GM12891 (cell line): ENCODE measurements at regions not wholly inside any gene's neighbourhood (a gene's known extent, or its start where the extent isn't known, plus 50 kb on each side); places are given as distances from the start of the nearest gene placed in this dataset.
A peak's percentile ranks its signal among the peaks of the same experiment; 100 is the strongest.
"Not testable (repeated sequence)": the region's sequence is repeated elsewhere in the genome, so short reads cannot be mapped to it uniquely, and the experiment has no call there.

ENCODE experiments used
- DNase-seq: peaks from one replicate; pipeline ENCODE4 v3.0.0; 2011; ENCODE audit warnings: low spot score; ENCODE audit not compliant: insufficient read length
- FAIRE-seq: peaks from 2 replicates; lab custom pipeline; 2011; peaks lifted over from hg19 to GRCh38; lab: Jason Lieb, UNC
- PAX5 ChIP-seq: IDR thresholded peaks from 2 replicates; pipeline ENCODE4 v1.6.1; 2011; ENCODE audit warnings: low read length, moderate library complexity, mild to moderate bottlenecking; ENCODE audit not compliant: insufficient read depth, severe bottlenecking
- POLR2A ChIP-seq: IDR thresholded peaks from 2 replicates; pipeline ENCODE4 v1.6.1; 2011; ENCODE audit warnings: low read depth, low read length, control low read depth
- POLR2AphosphoS5 ChIP-seq: IDR thresholded peaks from 2 replicates; pipeline ENCODE4 v1.6.1; 2011; ENCODE audit warnings: low read depth, low read length, control low read depth
- POU2F2 ChIP-seq: IDR thresholded peaks from 2 replicates; pipeline ENCODE4 v1.6.1; 2011; ENCODE audit warnings: low read depth, mild to moderate bottlenecking, control low read depth, low read length, moderate library complexity
- SPI1 ChIP-seq: IDR thresholded peaks from 2 replicates; pipeline ENCODE4 v1.6.1; 2011; ENCODE audit warnings: low read depth, low read length, control low read depth
- TAF1 ChIP-seq: IDR thresholded peaks from 2 replicates; pipeline ENCODE4 v1.6.1; 2011; ENCODE audit warnings: low read depth, low read length, control low read depth

- no peak for TF ChIP-seq PAX5
- TF ChIP-seq TAF1, result no peak
- TF ChIP-seq POLR2AphosphoS5, result no peak
- FAIRE-seq, result no peak
- DNase-seq, result no peak
These were observed 246.4 kb downstream of the SMARCA2 start for GRCh38 chr9:2261421-2262103.

DNA sequence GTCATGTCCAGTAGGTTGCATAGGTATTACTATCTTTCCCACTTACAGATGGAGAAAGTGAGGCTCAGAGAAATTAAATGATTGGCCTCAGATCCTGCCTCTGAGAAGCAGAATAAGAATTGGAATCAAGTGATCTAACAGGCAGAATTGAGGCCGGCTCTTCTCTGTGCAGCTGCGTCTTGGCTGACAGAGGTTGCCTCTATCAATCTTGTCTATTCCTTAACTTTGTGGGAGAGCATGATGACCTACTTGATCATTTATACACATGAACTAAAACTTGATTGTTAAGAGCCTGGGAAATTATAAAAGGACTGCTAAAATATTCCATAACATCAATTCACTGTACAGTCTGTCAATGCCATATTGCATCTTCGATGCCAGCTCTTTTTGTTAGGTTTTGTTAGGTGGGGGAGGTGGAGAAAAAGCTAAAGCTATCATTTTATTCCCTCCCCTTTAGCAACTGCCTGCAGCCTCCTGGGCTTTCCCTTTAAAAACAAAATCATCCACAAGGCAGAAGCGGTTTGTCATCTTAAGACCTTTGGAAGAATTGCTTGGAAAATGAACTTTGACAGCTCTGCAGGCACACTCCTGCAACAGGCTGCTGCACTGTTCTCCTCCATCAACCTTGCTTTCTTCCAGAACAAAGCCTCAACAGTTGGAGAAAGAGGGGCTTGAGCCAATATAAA, 247.4 kb downstream of the SMARCA2 start:
- no peak for DNase-seq
- no peak for TF ChIP-seq PAX5
- no peak for TF ChIP-seq TAF1
- TF ChIP-seq POLR2AphosphoS5, result no peak
- TF ChIP-seq POU2F2, result no peak
- TF ChIP-seq SPI1, result no peak
- no peak for TF ChIP-seq POLR2A
- FAIRE-seq, result no peak

DNA sequence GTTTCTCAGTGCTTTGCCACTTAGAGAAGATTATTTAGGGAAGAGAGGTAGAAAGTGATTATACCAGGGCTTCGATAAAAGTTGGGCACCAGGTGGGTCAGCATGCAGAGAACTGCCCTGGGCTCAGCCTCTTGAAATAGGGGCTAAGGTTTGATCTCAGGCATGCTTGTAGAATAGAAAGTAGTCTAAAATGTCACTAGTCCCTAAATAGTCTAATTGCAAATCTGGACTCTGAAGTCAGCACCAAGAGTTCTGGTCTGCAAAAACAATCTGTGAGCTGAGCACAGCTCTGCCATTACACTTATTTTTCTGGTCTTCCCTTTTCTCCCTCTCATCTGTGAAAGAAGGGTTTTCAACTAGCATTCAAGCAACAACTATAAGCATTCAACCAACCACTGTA, 248.0 kb downstream of the SMARCA2 start:
- DNase-seq, result no peak
- TF ChIP-seq TAF1 (no peak), POU2F2 (no peak), POLR2A (no peak)
- no peak for FAIRE-seq

DNA sequence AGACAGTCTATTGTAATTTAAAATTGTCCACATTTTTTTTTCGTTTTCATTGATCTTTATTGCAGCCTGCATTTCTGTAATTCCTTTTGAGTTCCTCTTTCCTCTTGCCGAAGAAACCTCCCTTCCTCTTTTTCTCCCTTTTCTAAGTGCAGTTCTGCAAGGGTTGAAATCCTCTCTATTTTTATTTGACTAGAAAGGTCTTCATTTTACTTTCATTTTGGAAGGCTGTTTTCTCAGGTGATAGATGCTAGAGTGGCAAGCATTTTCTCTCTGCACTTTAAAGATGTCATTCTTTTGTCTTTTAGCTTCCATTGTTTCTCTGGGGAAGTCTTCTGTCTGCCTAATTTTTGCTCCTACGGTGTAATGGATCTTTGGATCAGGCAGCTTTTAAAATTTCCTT, 248.5 kb downstream of the SMARCA2 start:
- FAIRE-seq, result no peak
- no peak for DNase-seq
- TF ChIP-seq TAF1 (no peak), POU2F2 (no peak)

DNA sequence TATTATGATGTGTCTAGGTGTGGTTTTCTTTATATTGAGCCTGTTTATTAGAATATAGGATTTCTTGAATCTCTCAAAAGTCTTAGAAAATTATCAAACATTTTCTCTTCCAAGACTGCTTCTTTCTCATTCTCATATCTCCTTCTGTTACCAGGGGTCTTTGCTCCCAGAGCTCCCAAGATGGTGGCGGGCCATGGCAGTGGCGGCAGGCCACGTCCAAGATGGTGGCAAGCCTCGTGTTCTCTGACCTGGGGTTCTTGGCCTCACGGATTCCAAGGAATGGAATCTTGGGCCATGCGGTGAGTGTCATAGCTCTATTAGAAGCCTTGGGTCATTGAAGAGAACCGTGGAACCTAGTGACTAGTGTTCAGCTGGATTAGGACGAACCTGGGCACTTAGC, 248.9 kb downstream of the SMARCA2 start:
- FAIRE-seq (no peak), DNase-seq (no peak)
- TF ChIP-seq SPI1 (no peak), POLR2AphosphoS5 (no peak), TAF1 (no peak), POLR2A (no peak), PAX5 (no peak), POU2F2 (no peak)

GRCh38 chr9:2267181-2267745, 252.1 kb downstream of the SMARCA2 start:
- FAIRE-seq, result no peak
- TF ChIP-seq POLR2AphosphoS5 (no peak), POU2F2 (no peak), TAF1 (no peak), SPI1 (no peak), PAX5 (no peak), POLR2A (no peak)
- DNase-seq, result no peak

DNA sequence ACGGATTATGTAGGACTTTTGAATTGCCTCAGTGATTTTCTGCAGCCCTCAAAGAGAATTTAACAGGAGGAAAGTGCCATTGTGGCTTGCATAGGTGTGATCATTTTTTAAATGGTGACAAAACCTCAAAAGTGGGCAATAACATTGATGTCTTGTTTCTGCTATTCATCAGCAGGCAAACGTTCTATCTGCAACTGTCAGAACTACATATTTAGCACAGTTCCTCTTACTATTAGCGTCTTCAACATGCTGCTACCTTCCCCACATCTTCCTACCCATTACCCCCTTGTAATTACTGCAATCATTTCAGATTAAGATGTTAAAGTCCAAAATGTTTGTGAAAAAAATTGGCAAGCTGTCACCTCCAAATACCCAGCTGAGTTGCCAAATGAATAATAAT, 254.6 kb downstream of the SMARCA2 start:
- FAIRE-seq (no peak), DNase-seq (no peak)
- TF ChIP-seq POLR2AphosphoS5 (no peak), PAX5 (no peak), POU2F2 (no peak), TAF1 (no peak), POLR2A (no peak), SPI1 (no peak)

GRCh38 chr9:2270565-2270964, 255.4 kb downstream of the SMARCA2 start:
- FAIRE-seq, result no peak
- no peak for TF ChIP-seq PAX5
- no peak for TF ChIP-seq POLR2A
- TF ChIP-seq TAF1, result no peak
- TF ChIP-seq SPI1, result no peak
- no peak for TF ChIP-seq POLR2AphosphoS5
- TF ChIP-seq POU2F2, result no peak
- DNase-seq, result no peak

- no peak for FAIRE-seq
- peak; percentile 35 for DNase-seq
- TF ChIP-seq POLR2AphosphoS5, result no peak
- TF ChIP-seq SPI1, result no peak
- TF ChIP-seq POLR2A, result no peak
- TF ChIP-seq POU2F2, result no peak
These were observed 256.3 kb downstream of the SMARCA2 start for GRCh38 chr9:2271426-2271825.

GRCh38 chr9:2274762-2275161, 259.6 kb downstream of the SMARCA2 start:
- TF ChIP-seq PAX5 (no peak), TAF1 (no peak)
- FAIRE-seq, result no peak
- DNase-seq, result no peak

- no peak for FAIRE-seq
- DNase-seq, result no peak
- TF ChIP-seq POU2F2 (no peak), POLR2A (no peak)
These were observed 261.1 kb downstream of the SMARCA2 start for GRCh38 chr9:2276296-2276695.

DNA sequence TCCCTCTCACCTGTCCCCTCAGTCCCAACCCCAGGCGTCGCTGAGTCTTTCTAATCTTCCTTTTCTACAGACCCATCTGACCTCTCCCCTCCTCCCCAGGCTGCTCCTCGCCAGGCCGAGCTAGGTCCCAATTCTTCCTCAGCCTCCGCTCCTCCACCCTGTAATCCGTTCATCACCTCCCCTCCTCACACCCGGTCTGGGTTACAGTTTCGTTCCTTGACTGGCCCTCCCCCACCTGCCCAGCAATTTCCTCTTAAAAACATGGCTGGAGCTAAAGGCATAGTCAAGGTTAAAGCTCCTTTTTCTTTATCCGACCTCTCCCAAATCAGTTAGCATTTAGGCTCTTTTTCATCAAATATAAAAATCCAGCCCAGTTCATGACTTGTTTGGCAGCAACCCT, 262.0 kb downstream of the SMARCA2 start:
- not testable (repeated sequence) for FAIRE-seq, DNase-seq

DNA sequence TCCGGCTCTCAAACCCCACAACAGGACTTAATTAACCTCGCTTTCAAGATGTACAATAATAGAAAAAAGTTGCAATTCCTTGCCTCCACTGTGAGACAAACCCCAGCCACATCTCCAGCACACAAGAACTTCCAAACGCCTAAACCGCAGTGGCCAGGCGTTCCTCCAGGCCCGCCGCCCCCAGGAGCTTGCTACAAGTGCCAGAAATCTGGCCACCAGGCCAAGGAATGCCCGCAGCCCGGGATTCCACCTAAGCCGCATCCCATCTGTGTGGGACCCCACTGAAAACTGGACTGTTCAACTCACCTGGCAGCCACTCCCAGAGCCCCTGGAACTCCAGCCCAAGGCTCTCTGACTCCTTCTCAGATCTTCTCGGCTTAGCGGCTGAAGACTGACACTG, 262.5 kb downstream of the SMARCA2 start:
- DNase-seq, FAIRE-seq: not testable (repeated sequence)

DNA sequence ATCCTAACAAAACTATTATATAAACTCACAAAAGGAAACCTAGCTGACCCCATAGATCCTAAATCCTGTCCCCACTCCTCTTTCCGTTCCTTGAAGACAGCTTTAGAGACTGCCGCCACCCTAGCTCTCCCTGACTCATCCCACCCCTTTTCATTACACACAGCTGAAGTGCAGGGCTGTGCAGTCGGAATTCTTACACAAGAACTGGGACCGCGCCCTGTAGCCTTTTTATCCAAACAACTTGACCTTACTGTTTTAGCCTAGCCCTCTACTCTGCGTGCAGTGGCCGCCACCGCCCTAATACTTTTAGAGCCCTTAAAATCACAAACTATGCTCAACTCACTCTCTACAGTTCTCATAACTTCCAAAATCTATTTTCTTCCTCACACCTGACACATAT, 264.0 kb downstream of the SMARCA2 start:
- FAIRE-seq, DNase-seq: not testable (repeated sequence)
